NCI-H69 (cell line): ENCODE measurements at regions not wholly inside any gene's neighbourhood (a gene's known extent, or its start where the extent isn't known, plus 50 kb on each side); places are given as distances from the start of the nearest gene placed in this dataset.

Source experiments
- DNase-seq: peaks from one replicate; lab custom pipeline; 2025; lab: John Stamatoyannopoulos, UW

DNA sequence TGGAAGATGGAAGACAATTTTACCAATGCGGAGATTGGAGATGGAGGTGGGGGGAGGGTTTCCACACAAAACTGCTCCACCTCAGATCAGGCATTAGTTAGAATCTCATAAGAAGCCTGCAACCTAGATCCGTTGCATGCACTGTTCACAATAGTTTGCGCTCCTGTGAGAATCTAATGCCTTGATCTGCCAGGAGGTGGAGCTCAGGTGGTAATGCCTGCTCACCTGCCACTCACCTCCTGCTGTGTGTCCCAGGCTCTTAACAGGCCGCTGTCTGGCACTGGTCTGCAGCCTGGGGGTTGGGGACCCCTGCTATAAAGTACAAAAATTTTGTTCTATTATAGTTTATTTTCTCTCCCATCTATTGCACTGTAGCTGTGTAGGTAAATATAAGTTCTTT lies 84.9 kb upstream of the FOXG1 start:
- peak; percentile 27 for DNase-seq

DNA sequence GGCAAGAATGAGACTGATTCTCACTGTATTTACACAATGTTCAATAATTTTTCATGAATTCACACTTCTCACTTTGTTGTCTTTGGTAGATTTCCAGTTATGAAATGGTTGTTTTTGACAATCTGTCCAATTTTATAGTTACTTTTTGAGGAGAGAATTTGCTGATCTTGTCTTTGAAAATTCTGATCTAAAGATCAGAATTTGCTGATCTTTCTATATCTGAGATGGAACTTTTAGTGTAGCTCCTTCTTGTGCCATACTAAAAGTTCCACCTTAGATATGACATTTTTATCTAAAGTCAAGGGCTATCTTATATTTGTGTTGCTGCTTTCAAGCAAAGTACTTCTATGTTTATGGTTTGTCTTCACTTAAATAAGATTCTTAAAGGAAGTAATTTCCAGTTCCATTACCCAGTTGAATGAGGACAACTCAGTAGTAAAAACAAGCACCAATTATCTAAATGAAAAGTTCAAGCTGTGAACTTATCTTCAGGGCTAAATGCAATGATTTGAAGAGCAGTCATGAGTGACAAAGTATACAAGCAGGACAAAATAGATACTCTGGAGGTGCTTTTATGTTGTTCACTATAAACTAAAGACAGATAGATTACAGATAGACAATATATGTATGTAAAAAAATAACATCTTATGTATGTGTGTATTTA lies 76.4 kb upstream of the FOXG1 start:
- DNase-seq, result peak; percentile 95

DNA sequence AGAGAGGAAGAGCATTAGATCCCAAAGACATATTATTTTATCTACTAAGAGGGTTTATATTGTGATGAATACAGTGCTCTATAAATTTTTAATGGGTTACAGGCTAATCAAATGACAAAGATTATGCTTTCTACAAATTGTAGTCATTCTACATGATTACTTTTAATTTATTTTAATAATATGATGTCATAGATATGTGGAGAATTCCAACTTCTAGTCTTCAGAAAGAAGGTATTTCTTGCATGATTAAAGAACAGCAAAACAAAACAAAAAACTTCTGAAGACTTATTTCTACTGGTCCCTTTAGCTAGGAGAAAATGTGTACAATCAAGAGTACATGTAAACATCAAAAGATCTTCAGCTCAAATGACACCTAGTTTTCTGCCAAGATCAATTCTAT lies 71.5 kb upstream of the FOXG1 start:
- DNase-seq, result no peak

DNA sequence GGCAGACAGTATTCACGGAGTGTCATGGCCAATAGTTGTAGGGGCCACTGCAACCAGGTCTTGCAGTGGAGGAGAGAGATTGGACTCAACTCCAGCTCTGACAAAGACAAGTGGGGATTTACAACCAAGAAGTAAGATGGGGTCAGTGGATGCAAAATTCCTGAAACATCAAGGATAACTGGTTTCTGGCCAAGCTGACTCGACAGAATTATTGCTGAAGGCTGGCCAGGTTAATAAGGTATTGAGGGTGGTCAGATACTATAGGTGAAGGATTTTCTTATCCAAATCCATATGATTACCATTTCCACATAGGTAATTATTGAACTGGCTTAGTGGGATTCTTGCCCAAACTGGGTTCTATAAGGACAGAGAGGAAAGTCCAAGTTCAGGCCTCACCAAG lies 64.9 kb upstream of the FOXG1 start:
- no peak for DNase-seq

DNA sequence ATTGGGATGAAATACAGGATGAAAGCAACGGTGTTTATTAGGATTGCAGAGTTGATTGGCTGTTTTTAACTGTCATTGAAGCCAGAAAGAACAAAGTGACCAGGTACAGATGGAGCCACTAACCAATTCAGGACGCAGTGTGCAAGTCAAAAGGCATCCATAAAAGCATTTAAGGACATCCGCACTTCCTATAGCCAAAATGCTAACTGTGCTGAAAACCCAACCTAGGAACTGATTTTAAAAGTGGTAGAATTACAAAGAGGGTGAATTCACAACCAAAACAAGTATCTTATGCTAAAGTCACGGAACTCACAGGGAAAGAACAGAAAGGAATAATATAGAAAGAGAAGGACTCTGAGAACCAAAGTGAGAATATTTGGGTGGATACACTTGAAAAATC lies 63.1 kb upstream of the FOXG1 start:
- no peak for DNase-seq

DNA sequence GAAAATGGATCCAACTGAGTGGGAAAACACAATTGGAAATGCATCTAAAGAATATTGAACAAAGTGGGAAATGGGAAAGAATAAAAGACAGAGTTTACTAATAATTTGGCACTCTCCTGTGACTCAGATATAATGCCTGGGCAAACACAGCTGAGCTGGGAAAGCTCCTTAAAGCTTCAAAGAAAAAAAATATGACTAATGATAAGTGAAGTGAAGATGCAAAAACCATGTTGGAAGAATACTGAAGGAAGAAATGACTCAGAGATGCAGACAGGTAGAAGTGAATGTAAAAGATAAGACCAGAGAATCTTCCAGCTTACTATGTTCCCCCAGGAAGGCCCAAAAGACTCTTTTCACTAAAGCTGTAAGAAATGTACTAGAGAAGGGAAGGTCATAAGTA lies 62.4 kb upstream of the FOXG1 start:
- DNase-seq, result peak; percentile 9

DNA sequence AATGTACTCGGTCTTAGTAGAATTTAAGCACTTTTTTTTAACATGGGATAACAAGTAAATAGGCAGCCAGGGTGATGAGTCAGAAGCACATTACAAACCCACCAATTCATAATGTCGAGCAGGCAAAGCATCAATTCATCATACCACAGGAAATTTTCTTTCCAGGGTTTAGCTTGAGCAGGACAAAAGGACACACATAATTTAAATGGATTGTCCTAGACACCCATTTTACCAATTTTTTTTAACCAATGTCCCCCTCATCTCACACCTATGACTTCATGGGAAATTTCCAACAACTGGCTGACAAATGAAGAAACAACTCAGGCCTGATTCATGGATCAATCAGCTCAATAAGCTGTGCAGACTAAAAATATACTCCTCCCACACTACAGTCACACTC lies 58.8 kb upstream of the FOXG1 start:
- DNase-seq, result no peak

DNA sequence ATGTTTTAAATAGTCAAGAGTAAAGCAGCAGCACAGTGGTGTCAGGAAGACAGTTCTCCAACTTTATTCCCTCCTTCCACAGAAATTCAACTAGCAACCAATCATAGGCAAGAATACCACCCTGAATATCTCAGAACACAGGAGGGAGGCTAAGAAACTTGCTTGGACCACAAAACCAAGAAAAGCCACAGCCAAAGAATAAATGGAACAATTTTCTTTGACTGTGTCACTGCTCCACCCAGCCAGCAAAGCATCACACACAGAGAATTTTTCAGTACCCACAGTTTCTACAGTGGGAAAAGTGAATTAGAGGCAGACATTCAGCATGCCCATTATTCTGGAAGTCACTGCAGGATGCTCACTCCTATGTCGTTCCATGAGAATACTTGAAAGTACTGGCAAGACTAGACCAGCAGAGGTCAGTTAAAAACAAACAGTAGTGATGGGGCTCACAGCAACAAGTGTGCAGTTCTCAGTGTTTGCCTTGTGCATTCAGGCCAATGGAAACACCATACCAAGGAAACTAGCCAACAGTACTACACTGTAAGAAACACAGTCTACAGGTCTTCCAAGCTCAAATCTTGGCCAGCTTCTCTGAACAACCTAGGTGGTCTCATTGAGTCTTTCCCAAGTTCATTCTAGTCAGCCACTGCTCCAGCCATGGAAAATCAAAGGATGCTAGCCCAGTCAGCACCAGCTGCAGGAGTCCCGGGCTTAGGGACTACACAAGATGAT lies 56.8 kb upstream of the FOXG1 start:
- DNase-seq, result peak; percentile 13
